Neural cell (in vitro differentiated cells): ENCODE measurements at regions not wholly inside any gene's neighbourhood (a gene's known extent, or its start where the extent isn't known, plus 50 kb on each side); places are given as distances from the start of the nearest gene placed in this dataset.

Experiments
- H2AFZ ChIP-seq: fragments of 200-600, 300-800 bp; sonication (generic), shearing (Covaris generic); 2 replicates; pipeline ENCODE4 v1.6.0; 2014; ENCODE audit warnings: low read depth, mild to moderate bottlenecking, antibody characterized with exemption, low read length, moderate library complexity
- H3F3A ChIP-seq: fragments of 200-600 bp; shearing (Covaris generic); 2 replicates; pipeline ENCODE4 v1.6.1; 2016; ENCODE audit warnings: mild to moderate bottlenecking, moderate library complexity, mixed read lengths, antibody characterized with exemption, low read length; ENCODE audit not compliant: insufficient read depth, poor library complexity, severe bottlenecking
- H3K27ac ChIP-seq: fragments of 200-600, 300-800 bp; sonication (generic), shearing (Covaris generic); 2 replicates; pipeline ENCODE4 v1.5.1; 2014; ENCODE audit warnings: mild to moderate bottlenecking, low read length, moderate library complexity
- H3K27me3 ChIP-seq: fragments of 300-800, 200-600 bp; sonication (generic), shearing (Covaris generic); 2 replicates; pipeline ENCODE4 v1.6.0; 2014; ENCODE audit warnings: mild to moderate bottlenecking, low read depth, low read length, moderate library complexity; ENCODE audit not compliant: insufficient read depth
- H3K36me3 ChIP-seq: fragments of 300-800, 200-600 bp; sonication (generic), shearing (Covaris generic); 2 replicates; pipeline ENCODE4 v1.5.1; 2014; ENCODE audit warnings: mild to moderate bottlenecking, antibody characterized with exemption, low read length, moderate library complexity; ENCODE audit not compliant: insufficient read depth
- H3K4me2 ChIP-seq: fragments of 300-800, 200-600 bp; sonication (generic), shearing (Covaris generic); 2 replicates; pipeline ENCODE4 v1.6.0; 2014; ENCODE audit warnings: mild to moderate bottlenecking, low read length
- H3K4me3 ChIP-seq: fragments of 300-800, 200-600 bp; sonication (generic), shearing (Covaris generic); 2 replicates; pipeline ENCODE4 v1.5.1; 2014; ENCODE audit warnings: mild to moderate bottlenecking, low read length, moderate library complexity
- H3K79me2 ChIP-seq: fragments of 200-600 bp; shearing (Covaris generic); replicated peaks from 2 replicates; pipeline ENCODE4 v1.6.0; 2014; ENCODE audit warnings: mild to moderate bottlenecking, low read length, moderate library complexity; ENCODE audit not compliant: insufficient read depth
- H3K9ac ChIP-seq: fragments of 300-800, 200-600 bp; sonication (generic), shearing (Covaris generic); 2 replicates; pipeline ENCODE4 v1.6.1; 2016; ENCODE audit warnings: mild to moderate bottlenecking, low read length, mixed read lengths
- H3K9me2 ChIP-seq: fragments of 200-600 bp; shearing (Covaris generic); 2 replicates; pipeline ENCODE4 v1.6.1; 2016; ENCODE audit warnings: mild to moderate bottlenecking, low read length, mixed read lengths; ENCODE audit not compliant: insufficient read depth
- H3K9me3 ChIP-seq: fragments of 200-600, 300-800 bp; sonication (generic), shearing (Covaris generic); 2 replicates; pipeline ENCODE4 v1.6.1; 2016; ENCODE audit warnings: mild to moderate bottlenecking, mixed run types, low read length, moderate library complexity, mixed read lengths
- H4K20me1 ChIP-seq: fragments of 200-600 bp; shearing (Covaris generic); 2 replicates; pipeline ENCODE4 v1.6.1; 2016; ENCODE audit warnings: mild to moderate bottlenecking, mixed run types; ENCODE audit not compliant: insufficient read depth
- CTCF ChIP-seq: fragments of 450-650 bp; IDR thresholded peaks from 2 replicates; pipeline ENCODE4 v1.5.1; 2014; ENCODE audit warnings: antibody characterized with exemption, mild to moderate bottlenecking, moderate library complexity; ENCODE audit not compliant: poor library complexity, severe bottlenecking
- EP300 ChIP-seq: fragments of 450-650 bp; conservative IDR thresholded peaks from 2 replicates; pipeline ENCODE4 v1.6.1; 2014; ENCODE audit warnings: antibody characterized with exemption, mild to moderate bottlenecking, moderate library complexity; ENCODE audit not compliant: poor library complexity, severe bottlenecking
- EZH2 ChIP-seq: fragments of 200-600, 300-800 bp; shearing (Covaris generic), sonication (generic); IDR thresholded peaks from 2 replicates; pipeline ENCODE4 v1.6.1; 2014; ENCODE audit warnings: antibody characterized with exemption, low read length, borderline replicate concordance, mild to moderate bottlenecking; ENCODE audit not compliant: insufficient read depth, poor library complexity, severe bottlenecking
- MXI1 ChIP-seq: fragments of 450-650 bp; conservative IDR thresholded peaks from 2 replicates; pipeline ENCODE4 v1.6.1; 2014; ENCODE audit warnings: antibody characterized with exemption, mild to moderate bottlenecking; ENCODE audit not compliant: poor library complexity, severe bottlenecking
- POLR2AphosphoS5 ChIP-seq: IDR thresholded peaks from 2 replicates; pipeline ENCODE4 v1.6.1; 2012
- RAD21 ChIP-seq: fragments of 450-650 bp; conservative IDR thresholded peaks from 2 replicates; pipeline ENCODE4 v1.6.1; 2014; ENCODE audit warnings: antibody characterized with exemption, mild to moderate bottlenecking, moderate library complexity
- REST ChIP-seq: IDR thresholded peaks from 2 replicates; pipeline ENCODE4 v1.6.1; 2012; ENCODE audit warnings: borderline replicate concordance
- SMC3 ChIP-seq: fragments of 450-650 bp; conservative IDR thresholded peaks from 2 replicates; pipeline ENCODE4 v1.6.1; 2014; ENCODE audit warnings: antibody characterized with exemption, mild to moderate bottlenecking, moderate library complexity; ENCODE audit not compliant: poor library complexity
- TAF1 ChIP-seq: IDR thresholded peaks from 2 replicates; pipeline ENCODE4 v1.6.1; 2012; ENCODE audit warnings: low read depth

- Histone ChIP-seq H3K9me2 (no peaks in the 10 kb centered on the region), H3K4me3 (no peak overlapping the region), H3K9ac (no peak overlapping the region), H3F3A (no peaks in the 10 kb centered on the region), H3K79me2 (no peaks in the 10 kb centered on the region), H3K4me2 (no peak overlapping the region), H3K27ac (no peak overlapping the region), H3K36me3 (no peaks in the 10 kb centered on the region), H4K20me1 (no peaks in the 10 kb centered on the region), H3K27me3 (no peaks in the 10 kb centered on the region), H3K9me3 (no peaks in the 10 kb centered on the region), H2AFZ (no peak overlapping the region)
- TF ChIP-seq MXI1 (no peak), TAF1 (no peak), POLR2AphosphoS5 (no peak), RAD21 (no peak), EZH2 (no peak), CTCF (no peak)
These were observed 95.2 kb downstream of the PLCE1 start for GRCh38 chr10:94088926-94089381.

DNA sequence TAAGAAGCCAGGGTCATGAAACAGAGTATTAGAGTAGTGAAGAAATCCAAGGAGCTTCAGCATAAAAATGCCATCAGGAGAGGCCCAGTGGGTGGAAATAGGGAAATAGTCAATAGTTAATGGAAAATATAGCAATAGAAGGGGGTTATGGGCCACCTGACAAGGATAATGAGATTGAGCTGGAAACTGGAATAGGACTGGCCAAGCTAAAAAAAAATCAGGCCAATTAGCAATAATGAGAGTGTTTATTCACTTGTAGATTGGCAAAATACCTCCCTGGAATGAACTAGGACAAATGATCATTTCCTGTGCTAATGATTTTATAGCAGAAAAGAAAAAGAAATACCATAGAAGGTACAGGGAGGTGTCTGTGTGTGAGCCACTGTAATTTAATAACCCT is 97.9 kb downstream of the PLCE1 start:
- Histone ChIP-seq H3K9ac (no peak overlapping the region), H3K9me3 (no peaks in the 10 kb centered on the region), H4K20me1 (no peaks in the 10 kb centered on the region), H3K27ac (no peak overlapping the region), H3K4me2 (no peak overlapping the region), H3K27me3 (no peaks in the 10 kb centered on the region), H3K4me3 (no peak overlapping the region), H3K79me2 (no peaks in the 10 kb centered on the region), H3F3A (no peaks in the 10 kb centered on the region), H3K9me2 (no peaks in the 10 kb centered on the region), H3K36me3 (no peaks in the 10 kb centered on the region), H2AFZ (no peak overlapping the region)
- TF ChIP-seq REST (no peak), MXI1 (no peak), EZH2 (no peak), RAD21 (no peak), SMC3 (no peak), TAF1 (no peak), CTCF (no peak), POLR2AphosphoS5 (no peak), EP300 (no peak)
